SK-N-SH treated with all-trans-retinoic acid at 6 μM for 48 hours (cell line): ENCODE measurements at regions not wholly inside any gene's neighbourhood (a gene's known extent, or its start where the extent isn't known, plus 50 kb on each side); places are given as distances from the start of the nearest gene placed in this dataset.

Experiments used
- ATAC-seq: fragments of 200-7000 bp; cut with Tn5 transposase; 3 replicates; pipeline ENCODE4 v1.9.1; 2020; ENCODE audit warnings: mild to moderate bottlenecking, moderate library complexity
- ARNTL ChIP-seq: fragments of 450-650 bp; formaldehyde crosslinking; IDR thresholded peaks from 2 replicates; pipeline ENCODE4 v1.5.0; 2020; ENCODE audit warnings: low read depth, mild to moderate bottlenecking, moderate library complexity, borderline replicate concordance
- BACH2 ChIP-seq: fragments of 250-450 bp; sonication (Bioruptor Pico); IDR thresholded peaks from 2 replicates; pipeline ENCODE4 v1.9.0; 2021; ENCODE audit warnings: mild to moderate bottlenecking, borderline replicate concordance
- CREB5 ChIP-seq: fragments of 250-450 bp; sonication (Bioruptor Pico); IDR thresholded peaks from 2 replicates; pipeline ENCODE4 v1.5.1; 2020; ENCODE audit warnings: low read depth, mild to moderate bottlenecking, moderate library complexity
- CSDC2 ChIP-seq: fragments of 250-450 bp; sonication (Bioruptor Pico); IDR thresholded peaks from 2 replicates; pipeline ENCODE4 v1.5.0; 2020; ENCODE audit warnings: mild to moderate bottlenecking, moderate library complexity
- ESRRG ChIP-seq: fragments of 250-450 bp; sonication (Bioruptor Pico); IDR thresholded peaks from 2 replicates; pipeline ENCODE4 v1.6.1; 2021; ENCODE audit warnings: mild to moderate bottlenecking
- GLIS3 ChIP-seq: fragments of 250-450 bp; sonication (Bioruptor Pico); IDR thresholded peaks from 2 replicates; pipeline ENCODE4 v1.5.0; 2020; ENCODE audit warnings: mild to moderate bottlenecking, moderate library complexity
- ISL1 ChIP-seq: fragments of 250-450 bp; sonication (Bioruptor Pico); IDR thresholded peaks from 2 replicates; pipeline ENCODE4 v2.1.2; 2022; ENCODE audit warnings: mild to moderate bottlenecking, moderate library complexity
- OSR1 ChIP-seq: fragments of 250-450 bp; sonication (Bioruptor Pico); IDR thresholded peaks from 2 replicates; pipeline ENCODE4 v1.8.0; 2022; ENCODE audit warnings: moderate library complexity, mild to moderate bottlenecking, inconsistent platforms
- PATZ1 ChIP-seq: fragments of 250-450 bp; sonication (Bioruptor Pico); IDR thresholded peaks from 2 replicates; pipeline ENCODE4 v1.8.0; 2020; ENCODE audit warnings: mild to moderate bottlenecking, moderate library complexity, borderline replicate concordance
- PPARA ChIP-seq: fragments of 250-450 bp; sonication (Bioruptor Pico); IDR thresholded peaks from 2 replicates; pipeline ENCODE4 v1.5.0; 2020; ENCODE audit warnings: mild to moderate bottlenecking, borderline replicate concordance
- RARB ChIP-seq: fragments of 250-450 bp; sonication (Bioruptor Pico); IDR thresholded peaks from 2 replicates; pipeline ENCODE4 v1.8.0; 2021; ENCODE audit warnings: mild to moderate bottlenecking, moderate library complexity
- SNAI2 ChIP-seq: fragments of 250-450 bp; sonication (Bioruptor Pico); IDR thresholded peaks from 2 replicates; pipeline ENCODE4 v1.5.0; 2020; ENCODE audit warnings: mild to moderate bottlenecking, moderate library complexity
- TCF4 ChIP-seq: fragments of 250-450 bp; sonication (Bioruptor Pico); IDR thresholded peaks from 2 replicates; pipeline ENCODE4 v1.8.0; 2021; ENCODE audit warnings: mild to moderate bottlenecking, moderate library complexity, borderline replicate concordance
- TOX ChIP-seq: fragments of 250-450 bp; sonication (Bioruptor Pico); IDR thresholded peaks from 2 replicates; pipeline ENCODE4 v1.8.0; 2021; ENCODE audit warnings: mild to moderate bottlenecking, moderate library complexity, borderline replicate concordance
- TSHZ2 ChIP-seq: fragments of 250-450 bp; sonication (Bioruptor Pico); IDR thresholded peaks from 2 replicates; pipeline ENCODE4 v1.5.0; 2020; ENCODE audit warnings: mild to moderate bottlenecking, moderate library complexity
- ZC3H10 ChIP-seq: fragments of 250-450 bp; sonication (Bioruptor Pico); IDR thresholded peaks from 2 replicates; pipeline ENCODE4 v1.5.1; 2021; ENCODE audit warnings: mild to moderate bottlenecking, moderate library complexity
- ZNF565 ChIP-seq: fragments of 450-650 bp; formaldehyde crosslinking; conservative IDR thresholded peaks from 2 replicates; pipeline ENCODE4 v1.5.0; 2020; ENCODE audit warnings: low read depth, mild to moderate bottlenecking, moderate library complexity
- ZNF70 ChIP-seq: fragments of 450-650 bp; formaldehyde crosslinking; IDR thresholded peaks from 2 replicates; pipeline ENCODE4 v1.5.0; 2020; ENCODE audit warnings: mild to moderate bottlenecking, moderate library complexity
- ZNF8 ChIP-seq: fragments of 450-650 bp; formaldehyde crosslinking; IDR thresholded peaks from 2 replicates; pipeline ENCODE4 v1.5.0; 2020; ENCODE audit warnings: mild to moderate bottlenecking, moderate library complexity
- TF ChIP-seq, protein P1 (sequence below): fragments of 250-450 bp; sonication (Bioruptor Pico); IDR thresholded peaks from 2 replicates; pipeline ENCODE4 v1.8.0; 2021; ENCODE audit warnings: low read depth, mild to moderate bottlenecking, moderate library complexity, borderline replicate concordance

GRCh38 chr2:125681576-125681975 is 974.4 kb upstream of the GYPC start (continued):
- TF ChIP-seq CREB5 (CRISPR knock-in tag) (no peak), PATZ1 (CRISPR knock-in tag) (no peak)

DNA sequence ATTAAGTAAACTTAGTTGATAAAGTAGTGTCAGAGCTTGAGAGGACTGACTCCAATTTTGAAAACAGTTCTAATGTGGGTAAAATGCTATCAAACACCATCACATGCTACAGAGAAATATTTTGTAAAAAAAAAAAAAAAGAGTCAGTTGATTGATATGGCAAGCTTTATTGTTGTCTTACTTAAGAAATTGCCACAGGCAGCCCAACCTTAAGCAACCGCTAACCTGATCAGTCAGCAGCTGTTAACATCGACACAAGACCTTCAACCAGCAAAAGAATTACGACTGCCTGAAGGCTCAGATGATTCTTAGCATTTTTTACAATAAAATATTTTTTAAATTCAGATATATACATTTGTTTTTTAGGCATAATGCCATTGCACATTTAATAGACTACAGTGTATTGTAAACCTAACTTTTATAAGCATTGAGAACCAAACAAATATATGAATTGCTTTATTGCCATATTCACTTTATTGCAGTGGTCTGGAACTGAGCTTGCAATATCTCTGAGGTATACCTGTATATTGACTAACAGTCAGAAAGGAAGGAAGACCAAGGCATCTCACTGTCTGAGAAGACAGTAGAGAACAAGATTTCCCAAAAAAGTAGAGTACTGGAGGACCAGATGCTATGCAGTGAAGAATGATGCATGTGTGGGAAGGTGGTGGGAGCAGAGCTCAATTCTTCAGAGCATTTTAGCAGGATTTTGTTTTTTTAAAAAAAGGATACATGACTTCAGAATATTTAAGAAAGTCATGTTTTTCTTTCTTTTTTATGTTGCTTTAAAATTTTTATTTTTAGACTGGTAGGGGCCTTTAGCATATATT is 973.8 kb upstream of the GYPC start:
- TF ChIP-seq PPARA (CRISPR knock-in tag) (no peak), ZC3H10 (CRISPR knock-in tag) (no peak), GLIS3 (CRISPR knock-in tag) (no peak), ISL1 (CRISPR knock-in tag) (no peak), ZNF8 (CRISPR knock-in tag) (no peak)
- no peak for ATAC-seq

GRCh38 chr2:125684256-125684655 is 971.7 kb upstream of the GYPC start:
- TF ChIP-seq, protein P1, sequence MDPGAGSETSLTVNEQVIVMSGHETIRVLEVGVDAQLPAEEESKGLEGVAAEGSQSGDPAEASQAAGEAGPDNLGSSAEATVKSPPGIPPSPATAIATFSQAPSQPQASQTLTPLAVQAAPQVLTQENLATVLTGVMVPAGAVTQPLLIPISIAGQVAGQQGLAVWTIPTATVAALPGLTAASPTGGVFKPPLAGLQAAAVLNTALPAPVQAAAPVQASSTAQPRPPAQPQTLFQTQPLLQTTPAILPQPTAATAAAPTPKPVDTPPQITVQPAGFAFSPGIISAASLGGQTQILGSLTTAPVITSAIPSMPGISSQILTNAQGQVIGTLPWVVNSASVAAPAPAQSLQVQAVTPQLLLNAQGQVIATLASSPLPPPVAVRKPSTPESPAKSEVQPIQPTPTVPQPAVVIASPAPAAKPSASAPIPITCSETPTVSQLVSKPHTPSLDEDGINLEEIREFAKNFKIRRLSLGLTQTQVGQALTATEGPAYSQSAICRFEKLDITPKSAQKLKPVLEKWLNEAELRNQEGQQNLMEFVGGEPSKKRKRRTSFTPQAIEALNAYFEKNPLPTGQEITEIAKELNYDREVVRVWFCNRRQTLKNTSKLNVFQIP (CRISPR knock-in tag) = no peak
- no peak for TF ChIP-seq TOX
- TF ChIP-seq RARB (CRISPR knock-in tag) = no peak
- no peak for TF ChIP-seq ZNF70
- no peak for TF ChIP-seq ESRRG (CRISPR knock-in tag)
- no peak for TF ChIP-seq BACH2 (CRISPR knock-in tag)
- no peak for TF ChIP-seq ZNF8 (CRISPR knock-in tag)
- no peak for TF ChIP-seq OSR1 (CRISPR knock-in tag)
- no peak for ATAC-seq

DNA sequence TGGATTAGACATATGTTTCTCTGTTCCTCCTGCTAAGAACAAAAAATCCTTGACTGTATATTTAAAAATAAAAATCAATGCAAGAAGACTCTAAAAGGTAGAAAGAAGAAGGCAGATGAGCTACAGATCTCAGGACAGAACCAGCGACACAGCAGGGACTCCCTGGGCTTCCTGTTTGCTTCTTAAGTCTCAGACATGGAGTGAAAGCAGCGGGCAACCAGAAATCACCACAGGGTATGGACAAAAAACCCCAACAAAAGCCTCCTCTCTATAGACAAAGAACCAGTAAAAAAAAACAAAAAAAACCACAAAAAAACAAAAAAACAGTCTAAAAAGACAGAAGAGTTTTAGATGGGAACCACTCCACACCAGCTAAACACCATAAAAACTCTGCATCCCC is 971.0 kb upstream of the GYPC start:
- no peak for ATAC-seq
- TF ChIP-seq, protein P1 (CRISPR knock-in tag) = no peak
- no peak for TF ChIP-seq PPARA (CRISPR knock-in tag)
- no peak for TF ChIP-seq CSDC2 (CRISPR knock-in tag)
- TF ChIP-seq, all 23 proteins: peak for 0

- ATAC-seq = no peak
- no peak for TF ChIP-seq ZNF70
- TF ChIP-seq BACH2 (CRISPR knock-in tag) = no peak
- no peak for TF ChIP-seq ZC3H10 (CRISPR knock-in tag)
- TF ChIP-seq PPARA (CRISPR knock-in tag) = no peak
- no peak for TF ChIP-seq ARNTL (CRISPR knock-in tag)
- TF ChIP-seq TSHZ2 = no peak
- TF ChIP-seq TCF4 (CRISPR knock-in tag) = no peak
- no peak for TF ChIP-seq PATZ1 (CRISPR knock-in tag)
- TF ChIP-seq ISL1 (CRISPR knock-in tag) = no peak
- TF ChIP-seq GLIS3 (CRISPR knock-in tag) = no peak
- TF ChIP-seq ZNF565 (CRISPR knock-in tag) = no peak
- no peak for TF ChIP-seq SNAI2
- TF ChIP-seq OSR1 (CRISPR knock-in tag) = no peak
Measured at GRCh38 chr2:125696560-125696959, 959.4 kb upstream of the GYPC start.
